Mucosa of rectum (tissue), 2 donors: ENCODE measurements at regions not wholly inside any gene's neighbourhood (a gene's known extent, or its start where the extent isn't known, plus 50 kb on each side); places are given as distances from the start of the nearest gene placed in this dataset.
"Not testable (repeated sequence)": the region's sequence is repeated elsewhere in the genome, so short reads cannot be mapped to it uniquely, and the experiment has no call there.

Experiments used
- H3K27ac ChIP-seq, 2 donors: one replicate each; pipeline ENCODE4 v1.7.0; 2013; ENCODE audit warnings: inconsistent platforms in 2 of 2, low read depth in 2 of 2, low read length in 2 of 2
- H3K27me3 ChIP-seq, 2 donors: one replicate each; pipeline ENCODE4 v1.7.0; 2013; ENCODE audit warnings: low read length in 2 of 2; ENCODE audit not compliant: control insufficient read depth in 2 of 2, insufficient read depth in 2 of 2
- H3K36me3 ChIP-seq, 2 donors: one replicate each; pipeline ENCODE4 v1.7.0; 2013; ENCODE audit warnings: low read length in 2 of 2; ENCODE audit not compliant: control insufficient read depth in 2 of 2, insufficient read depth in 2 of 2
- H3K4me1 ChIP-seq, 2 donors: one replicate each; pipeline ENCODE4 v1.7.0; 2013; ENCODE audit warnings: low read length in 2 of 2, mild to moderate bottlenecking in 1 of 2; ENCODE audit not compliant: control insufficient read depth in 2 of 2, insufficient read depth in 2 of 2
- H3K4me3 ChIP-seq, 2 donors: one replicate each; pipeline ENCODE4 v1.7.0; 2013; ENCODE audit warnings: low read length in 2 of 2
- H3K9ac ChIP-seq, 2 donors: one replicate each; pipeline ENCODE4 v1.7.0; 2013; ENCODE audit warnings: low read length in 2 of 2, low read depth in 1 of 2, mild to moderate bottlenecking in 1 of 2
- H3K9me3 ChIP-seq, 2 donors: one replicate each; pipeline ENCODE4 v1.7.0; 2013; ENCODE audit warnings: low read length in 2 of 2; ENCODE audit not compliant: control insufficient read depth in 2 of 2
- donor health status: healthy.
- donor health status: Normal muscosa, but diverticular disease.

GRCh38 chr2:87263868-87264518 lies 242.3 kb upstream of the PLGLB1 start:
- not testable (repeated sequence) for H3K9me3 ChIP-seq

GRCh38 chr2:87275192-87275591 lies 253.5 kb upstream of the PLGLB1 start:
- H3K4me3 ChIP-seq, H3K9me3 ChIP-seq, H3K36me3 ChIP-seq, H3K27me3 ChIP-seq, H3K4me1 ChIP-seq, H3K27ac ChIP-seq, H3K9ac ChIP-seq: not testable (repeated sequence)

More at GRCh38 chr2:87263868-87264518, 242.3 kb upstream of the PLGLB1 start:
- H3K27me3 ChIP-seq, H3K36me3 ChIP-seq, H3K9ac ChIP-seq, H3K4me3 ChIP-seq, H3K4me1 ChIP-seq, H3K27ac ChIP-seq: not testable (repeated sequence)

GRCh38 chr2:87275974-87276629 lies 254.5 kb upstream of the PLGLB1 start:
- H3K9ac ChIP-seq, H3K27me3 ChIP-seq, H3K9me3 ChIP-seq, H3K36me3 ChIP-seq, H3K27ac ChIP-seq, H3K4me1 ChIP-seq, H3K4me3 ChIP-seq: not testable (repeated sequence)

- H3K9ac ChIP-seq, H3K27ac ChIP-seq, H3K4me1 ChIP-seq, H3K27me3 ChIP-seq, H3K9me3 ChIP-seq, H3K4me3 ChIP-seq, H3K36me3 ChIP-seq: not testable (repeated sequence)
These were observed 255.0 kb upstream of the PLGLB1 start for GRCh38 chr2:87276673-87277072.

GRCh38 chr2:87277734-87278133 lies 256.1 kb upstream of the PLGLB1 start:
- not testable (repeated sequence) for H3K4me1 ChIP-seq, H3K9ac ChIP-seq

GRCh38 chr2:87280596-87281355 lies 259.1 kb upstream of the PLGLB1 start:
- not testable (repeated sequence) for H3K4me3 ChIP-seq, H3K9me3 ChIP-seq, H3K27me3 ChIP-seq, H3K27ac ChIP-seq, H3K36me3 ChIP-seq, H3K9ac ChIP-seq, H3K4me1 ChIP-seq

More at GRCh38 chr2:87277734-87278133, 256.1 kb upstream of the PLGLB1 start:
- not testable (repeated sequence) for H3K4me3 ChIP-seq, H3K27ac ChIP-seq, H3K27me3 ChIP-seq, H3K36me3 ChIP-seq, H3K9me3 ChIP-seq

- H3K4me3 ChIP-seq, H3K4me1 ChIP-seq, H3K27me3 ChIP-seq, H3K9me3 ChIP-seq, H3K27ac ChIP-seq, H3K36me3 ChIP-seq, H3K9ac ChIP-seq: not testable (repeated sequence)
These were observed 262.3 kb upstream of the PLGLB1 start for GRCh38 chr2:87283735-87284470.

- not testable (repeated sequence) for H3K9me3 ChIP-seq, H3K9ac ChIP-seq, H3K27me3 ChIP-seq, H3K4me3 ChIP-seq, H3K27ac ChIP-seq, H3K4me1 ChIP-seq, H3K36me3 ChIP-seq
These were observed 262.8 kb upstream of the PLGLB1 start for GRCh38 chr2:87284471-87284772.

- H3K4me3 ChIP-seq, H3K27ac ChIP-seq, H3K4me1 ChIP-seq: not testable (repeated sequence)
These were observed 263.5 kb upstream of the PLGLB1 start for GRCh38 chr2:87285139-87285538.

GRCh38 chr2:87290566-87291307 lies 269.1 kb upstream of the PLGLB1 start:
- H3K36me3 ChIP-seq, H3K4me1 ChIP-seq, H3K9ac ChIP-seq, H3K9me3 ChIP-seq, H3K4me3 ChIP-seq, H3K27me3 ChIP-seq, H3K27ac ChIP-seq: not testable (repeated sequence)

More at GRCh38 chr2:87285139-87285538, 263.5 kb upstream of the PLGLB1 start:
- not testable (repeated sequence) for H3K9ac ChIP-seq, H3K36me3 ChIP-seq, H3K9me3 ChIP-seq, H3K27me3 ChIP-seq
